HG03520 (cell line): ENCODE measurements at regions not wholly inside any gene's neighbourhood (a gene's known extent, or its start where the extent isn't known, plus 50 kb on each side); places are given as distances from the start of the nearest gene placed in this dataset.
"Not testable (repeated sequence)": the region's sequence is repeated elsewhere in the genome, so short reads cannot be mapped to it uniquely, and the experiment has no call there.

Experiments used
- ATAC-seq: cut with Tn5 transposase; IDR thresholded peaks from one replicate; pipeline ENCODE4 v1.9.1; 2021; ENCODE audit warnings: mild to moderate bottlenecking, moderate library complexity; ENCODE audit not compliant: unreplicated experiment

DNA sequence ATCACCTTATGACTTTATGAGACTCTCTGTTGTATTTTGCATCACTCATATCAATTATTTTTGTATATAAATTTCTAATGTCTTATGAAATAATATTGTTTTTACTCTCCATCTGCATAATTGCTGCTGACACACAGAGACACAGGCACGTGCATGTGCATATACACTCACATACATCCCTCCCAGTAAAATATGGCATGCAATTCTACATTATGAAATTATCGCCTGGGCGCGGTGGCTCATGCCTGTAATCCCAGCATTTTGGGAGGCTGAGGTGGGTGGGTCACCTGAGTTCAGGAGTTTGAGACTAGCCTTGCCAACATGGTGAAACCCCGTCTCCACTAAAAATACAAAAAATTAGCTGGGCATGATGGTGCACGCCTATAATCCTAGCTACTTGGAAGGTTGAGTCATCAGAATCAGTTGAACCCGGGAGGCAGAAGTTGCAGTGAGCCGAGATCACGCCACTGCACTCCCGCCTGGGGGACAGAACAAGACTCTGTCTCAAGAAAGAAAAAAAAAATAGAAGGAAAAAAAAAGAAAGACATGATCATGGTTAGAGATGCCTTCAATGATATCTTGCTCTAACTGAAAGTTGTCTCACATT is 96.7 kb upstream of the LUZP2 start:
- no peak for ATAC-seq

DNA sequence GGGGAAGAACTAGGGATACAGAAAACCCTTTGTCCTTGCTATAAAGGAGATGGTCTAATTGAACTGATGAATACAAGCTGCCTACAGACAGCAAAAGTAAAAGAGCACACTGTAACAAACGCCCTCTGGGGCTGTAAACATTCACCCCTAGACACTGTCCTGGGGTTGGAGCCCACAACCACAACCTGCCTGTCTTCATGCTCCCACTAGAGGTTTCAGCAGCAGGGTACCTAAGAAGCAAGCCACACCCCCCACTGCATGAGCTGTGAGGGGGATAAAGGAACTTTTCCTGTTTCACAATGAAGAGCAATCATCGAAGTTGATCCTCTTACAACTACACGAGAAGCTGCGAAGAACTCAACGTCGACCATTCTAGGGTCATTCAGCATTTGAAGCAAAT is 90.5 kb upstream of the LUZP2 start:
- no peak for ATAC-seq

DNA sequence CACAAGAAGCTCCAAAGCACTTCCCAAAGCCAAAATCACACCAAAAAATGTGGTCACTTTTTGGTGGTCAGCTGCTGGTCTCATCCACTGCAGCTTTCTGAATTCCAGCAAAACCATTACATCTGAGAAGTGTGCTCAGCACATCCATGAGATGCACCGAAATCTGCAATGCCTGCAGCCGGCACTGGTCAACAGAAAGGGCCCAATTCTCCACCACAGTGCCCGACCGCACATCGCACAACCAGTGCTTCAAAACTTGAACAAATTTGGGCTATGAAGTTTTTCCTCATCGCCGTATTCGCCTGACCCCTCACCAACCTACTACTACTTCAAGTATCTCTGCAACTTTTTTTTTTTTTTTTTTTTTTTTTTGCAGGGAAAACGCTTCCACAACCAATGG is 89.9 kb upstream of the LUZP2 start:
- no peak for ATAC-seq

DNA sequence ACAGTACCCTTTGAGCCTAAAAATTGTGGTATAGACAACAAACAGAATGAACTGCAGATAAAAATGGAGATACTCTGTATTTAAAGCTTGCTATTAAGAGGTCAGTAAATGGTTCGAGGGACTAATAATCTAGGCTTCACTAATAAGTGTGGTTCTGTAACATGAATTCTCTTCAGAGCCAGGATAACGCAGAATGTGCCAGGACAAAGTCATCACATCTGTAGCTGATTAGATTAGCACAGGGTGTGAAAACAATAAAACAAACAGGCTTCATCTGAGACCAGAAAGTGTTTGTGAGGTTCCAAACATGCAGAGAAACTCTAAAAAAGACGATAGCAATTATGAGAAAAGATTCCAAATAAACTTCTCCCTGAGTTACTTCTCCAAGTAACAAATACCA is 89.1 kb upstream of the LUZP2 start:
- no peak for ATAC-seq

DNA sequence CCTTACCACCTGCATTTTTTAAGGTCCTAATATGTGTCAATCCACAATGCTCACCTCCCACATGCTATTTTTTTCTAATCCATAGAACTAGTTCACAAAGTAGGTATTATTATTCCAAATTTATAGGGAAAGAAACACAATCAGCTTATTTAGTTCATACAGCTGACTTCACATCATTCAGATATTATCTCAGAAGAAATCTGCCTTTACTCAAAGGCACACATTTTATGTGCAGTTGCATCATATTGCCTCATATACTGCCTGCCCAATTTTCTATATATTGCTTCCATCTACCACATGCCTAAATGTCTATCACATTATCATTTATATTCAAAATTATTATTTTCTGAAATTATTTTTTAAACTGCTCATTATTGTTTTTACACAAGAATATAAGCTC is 88.7 kb upstream of the LUZP2 start:
- no peak for ATAC-seq

DNA sequence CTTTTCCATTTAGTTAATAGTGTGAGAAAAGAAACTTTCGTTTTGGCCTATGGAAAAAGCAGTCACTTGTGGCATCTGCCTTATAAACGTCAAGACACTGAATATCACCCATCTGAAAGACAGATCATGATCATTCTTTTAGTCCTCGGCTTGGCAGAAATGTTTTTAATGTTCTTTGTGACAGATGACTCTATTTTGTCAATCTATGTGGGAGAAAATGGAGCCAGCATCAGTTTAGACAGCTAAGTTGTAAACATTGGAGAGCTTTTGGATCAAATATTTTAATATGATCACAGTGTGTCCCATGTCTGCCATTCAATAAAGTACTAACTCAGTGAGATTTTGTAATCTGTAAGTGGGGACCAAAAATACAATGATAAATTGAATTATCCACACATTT is 85.1 kb upstream of the LUZP2 start:
- no peak for ATAC-seq

DNA sequence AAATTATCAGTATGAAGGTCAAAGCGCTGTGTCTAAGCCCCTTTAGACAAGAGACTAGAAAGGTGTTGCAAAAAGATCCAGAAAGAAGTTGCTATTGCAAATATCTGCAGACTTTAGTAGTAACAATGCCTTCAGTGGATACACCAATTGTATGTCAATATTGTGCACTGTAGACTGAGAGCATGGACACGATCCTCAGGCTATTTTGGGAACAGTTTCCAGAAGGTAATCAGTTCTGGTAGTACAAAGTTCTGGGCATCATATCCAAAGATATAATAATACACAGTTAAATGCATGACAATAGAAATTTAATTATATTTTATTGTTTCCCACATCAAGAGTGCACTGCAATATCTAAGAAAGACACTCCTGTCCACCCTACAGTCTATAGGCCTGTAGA is 84.1 kb upstream of the LUZP2 start:
- no peak for ATAC-seq

DNA sequence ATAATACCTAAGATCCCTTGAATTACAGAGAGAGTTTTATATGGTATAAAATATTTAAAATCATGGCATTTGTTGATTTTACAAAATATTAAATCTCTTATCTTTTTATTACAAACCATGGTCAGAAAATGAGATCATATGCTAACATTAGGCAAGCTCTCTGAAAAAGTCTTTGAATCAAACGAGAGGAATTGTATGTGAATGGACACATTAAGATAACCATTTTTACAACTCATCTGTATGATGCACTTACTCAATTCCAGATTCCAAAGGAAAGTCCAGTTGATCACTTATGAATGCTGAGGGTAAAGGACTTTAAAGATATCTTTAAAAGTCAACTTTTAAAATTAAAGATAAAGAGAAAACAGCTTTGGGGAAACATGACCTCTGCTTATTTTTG is 83.5 kb upstream of the LUZP2 start:
- no peak for ATAC-seq

DNA sequence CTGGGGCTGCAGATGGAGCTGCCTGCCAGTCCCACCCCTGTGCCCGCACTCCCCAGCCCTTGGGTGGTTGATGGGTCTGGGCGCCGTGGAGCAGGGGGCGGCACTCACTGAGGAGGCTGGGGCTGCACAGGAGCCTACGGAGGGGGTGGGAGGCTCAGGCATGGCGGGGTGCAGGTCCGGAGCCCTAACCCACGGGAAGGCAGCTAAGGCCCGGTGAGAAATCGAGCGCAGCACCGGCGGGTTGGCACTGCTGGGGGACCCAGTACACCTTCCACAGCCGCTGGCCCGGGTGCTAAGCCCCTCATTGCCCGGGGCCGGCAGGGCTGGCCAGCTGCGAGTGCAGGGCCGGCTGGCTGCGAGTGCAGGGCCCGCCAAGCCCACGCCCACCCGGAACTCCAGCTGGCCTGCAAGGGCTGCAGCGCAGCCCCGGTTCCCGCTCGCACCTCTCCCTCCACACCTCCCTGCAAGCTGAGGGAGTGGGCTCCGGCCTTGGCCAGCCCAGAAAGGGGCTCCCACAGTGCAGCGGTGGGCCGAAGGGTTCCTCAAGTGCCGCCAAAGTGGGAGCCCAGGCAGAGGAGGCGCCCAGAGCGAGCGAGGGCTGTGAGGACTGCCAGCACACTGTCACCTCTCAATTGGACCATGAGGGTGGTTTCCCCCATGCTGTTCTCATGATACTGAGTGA is 80.8 kb upstream of the LUZP2 start:
- ATAC-seq, result not testable (repeated sequence)

DNA sequence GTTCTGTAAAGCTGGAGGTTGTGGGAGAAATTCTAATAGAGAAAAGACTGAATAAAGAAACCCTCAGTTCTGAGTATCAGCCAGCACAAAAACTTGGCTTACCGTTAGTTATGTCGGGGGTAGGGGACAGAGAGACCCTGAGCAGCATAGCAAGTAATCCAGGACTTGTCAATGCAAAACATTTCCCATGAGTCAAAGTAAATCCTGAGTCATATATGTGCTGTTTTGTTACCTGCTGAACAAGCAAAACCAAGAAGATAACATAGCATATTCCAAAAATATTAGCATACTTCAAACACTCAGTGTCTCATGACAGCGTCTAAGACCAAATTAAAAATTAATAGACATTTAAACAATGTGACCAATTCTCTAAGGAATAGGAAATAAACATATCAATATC is 75.1 kb upstream of the LUZP2 start:
- ATAC-seq, result no peak

DNA sequence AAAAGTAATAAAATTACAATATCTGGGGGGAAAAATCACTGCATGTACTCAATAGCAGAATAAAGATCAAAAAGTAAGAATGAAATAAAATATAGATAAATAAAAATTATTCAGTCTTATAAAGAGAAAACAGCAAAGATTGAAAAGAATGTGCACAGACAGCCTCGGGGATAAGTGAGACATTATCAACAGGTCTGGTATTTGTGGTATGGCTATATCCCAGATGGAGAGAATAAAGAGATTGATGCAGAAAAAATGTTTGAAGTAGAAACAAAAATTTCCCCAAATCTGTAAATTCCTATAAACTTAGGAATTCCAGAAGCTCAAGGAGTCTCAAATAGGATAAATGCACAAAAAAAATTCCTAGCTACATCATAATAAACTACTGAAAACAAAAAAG is 74.5 kb upstream of the LUZP2 start:
- no peak for ATAC-seq

DNA sequence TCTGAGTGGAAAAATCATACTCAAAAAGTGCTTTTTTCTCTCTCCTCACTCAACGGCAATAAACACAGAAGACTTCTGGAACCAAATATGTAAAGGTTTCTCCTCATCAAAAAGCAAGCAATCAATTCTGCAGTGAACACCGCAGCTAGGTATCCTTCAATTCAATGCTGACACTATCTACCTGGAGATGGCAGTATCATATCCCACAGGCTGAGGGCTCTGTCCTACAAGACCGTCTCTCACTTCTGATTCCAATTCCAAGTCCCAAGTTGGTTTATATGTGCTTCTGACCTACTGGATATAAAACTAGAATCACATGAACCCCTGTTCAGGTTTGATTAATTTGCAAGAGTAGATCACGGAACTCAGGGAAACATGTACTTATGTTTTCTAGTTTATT is 59.7 kb upstream of the LUZP2 start:
- ATAC-seq, result no peak
